ENCODE measurements at regions not wholly inside any gene's neighbourhood (a gene's known extent, or its start where the extent isn't known, plus 50 kb on each side); places are given as distances from the start of the nearest gene placed in this dataset.

DNA sequence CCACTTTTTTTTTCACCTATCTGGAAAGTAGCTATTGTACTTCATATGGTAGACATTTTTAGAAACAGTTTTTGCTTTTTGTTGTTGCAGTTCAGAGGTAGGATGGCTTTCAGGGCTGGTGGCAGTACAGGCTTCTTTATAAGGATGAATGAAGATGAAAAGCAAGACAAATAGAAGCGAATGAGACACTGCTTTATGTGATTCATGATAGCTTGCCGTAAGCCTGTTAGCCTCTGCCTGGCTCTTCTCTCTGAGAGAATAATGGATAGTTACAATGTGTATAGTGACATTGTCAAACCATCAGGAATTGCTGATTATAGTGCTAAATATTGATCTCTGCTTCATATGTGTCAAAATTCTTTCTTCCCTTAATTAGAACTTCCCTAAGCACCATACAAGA lies 173.7 kb downstream of the NR4A2 start:
- no peak for DNase-seq

DNA sequence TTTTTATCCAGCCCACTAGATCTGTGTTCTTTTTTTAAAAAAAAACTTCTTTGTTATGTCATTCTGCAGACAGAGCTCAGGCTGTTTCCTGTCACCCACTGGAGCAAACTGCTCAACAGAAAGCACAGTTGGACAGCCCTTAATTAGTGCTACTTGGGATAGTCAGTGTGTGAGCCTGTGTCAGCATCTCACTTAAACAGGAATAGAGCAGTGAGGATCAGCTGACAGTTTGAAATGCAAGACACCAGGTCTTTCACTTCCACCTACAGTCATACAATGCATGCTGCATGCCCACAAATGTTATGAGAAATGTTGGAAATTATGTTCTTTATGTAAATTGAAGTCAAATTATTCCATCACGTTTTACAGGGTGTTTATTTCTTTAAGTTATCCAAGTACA lies 174.9 kb downstream of the NR4A2 start:
- DNase-seq: no peak

DNA sequence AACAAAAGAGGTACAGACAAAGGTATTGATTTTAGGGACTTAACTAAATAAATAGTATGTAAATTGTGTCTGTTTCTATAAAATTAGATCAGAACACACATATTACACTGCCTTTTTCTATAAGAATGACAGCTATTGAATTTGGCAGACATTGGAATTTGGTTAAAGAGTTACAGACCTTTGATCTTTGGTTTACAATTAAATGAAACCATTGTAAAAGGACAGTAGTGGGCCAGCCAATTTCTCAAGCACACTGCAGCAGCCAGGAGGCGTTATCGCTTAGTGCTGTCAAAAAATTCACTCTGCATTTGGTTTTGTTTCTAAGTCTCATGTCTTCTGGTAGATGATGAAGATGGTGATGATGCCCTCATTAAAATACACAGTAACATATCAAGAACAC lies 175.9 kb downstream of the NR4A2 start:
- no peak for DNase-seq

DNA sequence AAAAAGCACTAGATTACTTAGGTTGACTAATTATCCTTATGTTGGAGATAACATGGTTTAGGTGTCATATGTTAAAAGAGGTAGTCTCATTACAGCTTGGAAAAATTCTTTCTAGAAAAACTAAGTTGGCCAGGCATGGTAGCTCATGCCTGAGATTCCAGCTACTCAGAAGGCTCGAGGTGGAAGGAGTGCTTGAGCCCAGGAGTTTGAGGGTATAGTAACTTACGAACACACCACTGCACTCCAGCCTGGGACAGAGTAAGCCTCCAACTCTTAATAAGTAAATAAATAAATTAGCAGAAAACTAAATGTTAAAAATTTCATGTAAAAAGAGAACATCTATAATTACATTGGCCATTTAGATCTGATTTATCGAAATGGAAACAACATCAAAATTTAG lies 177.2 kb downstream of the NR4A2 start:
- DNase-seq: no peak

DNA sequence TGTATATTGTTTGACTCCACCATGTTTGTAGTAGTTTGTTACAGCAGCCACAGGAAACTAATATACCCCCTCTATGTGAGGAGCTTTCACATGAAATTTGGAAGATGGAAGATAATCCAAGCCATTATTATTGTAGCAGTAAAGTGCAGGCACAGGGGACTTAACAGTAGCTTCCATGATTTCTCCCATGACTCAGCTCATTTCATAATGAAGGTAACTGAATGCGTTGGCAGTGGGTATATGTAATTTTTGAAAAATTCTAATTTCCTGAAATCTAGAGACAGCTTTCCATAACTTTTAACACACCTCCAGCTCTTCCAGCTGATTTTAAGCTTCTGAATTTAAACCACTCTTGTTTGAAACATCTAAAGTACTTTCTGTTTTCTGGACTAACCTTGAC lies 181.2 kb downstream of the NR4A2 start:
- no peak for DNase-seq

DNA sequence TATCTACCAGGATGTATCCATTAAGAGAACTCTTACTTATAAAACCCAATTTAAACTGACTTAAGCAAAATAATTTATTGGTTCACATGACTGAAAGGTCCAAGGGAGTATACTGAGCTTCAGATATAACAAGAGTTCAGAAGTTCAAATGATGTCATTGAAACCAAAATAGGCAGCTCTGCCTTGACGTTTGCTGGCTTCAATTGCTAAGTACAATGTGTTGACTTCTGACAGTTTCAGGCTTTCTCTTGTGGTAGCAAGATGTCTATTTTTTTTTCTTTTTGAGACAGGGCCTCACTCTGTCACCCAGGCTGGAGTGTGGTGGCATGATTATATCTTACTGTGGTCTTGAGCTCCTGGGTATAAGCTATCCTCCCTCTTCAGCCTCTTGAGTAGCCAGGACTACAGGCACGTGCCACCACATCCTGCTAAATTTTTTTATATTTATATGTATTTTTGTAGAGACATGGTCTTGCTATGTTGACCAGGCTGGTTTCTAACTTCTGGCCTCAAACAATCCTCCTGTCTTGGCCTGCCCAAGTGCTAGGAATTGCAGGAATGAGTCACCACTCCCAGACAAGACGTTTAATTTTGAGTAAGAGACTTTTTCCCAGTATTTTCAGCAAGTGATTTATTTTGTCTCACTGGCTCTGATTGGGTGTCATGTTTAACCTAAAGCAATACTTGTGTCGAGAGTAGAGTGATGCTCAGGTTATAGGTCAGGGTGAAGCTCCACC lies 184.8 kb downstream of the NR4A2 start:
- no peak for DNase-seq

DNA sequence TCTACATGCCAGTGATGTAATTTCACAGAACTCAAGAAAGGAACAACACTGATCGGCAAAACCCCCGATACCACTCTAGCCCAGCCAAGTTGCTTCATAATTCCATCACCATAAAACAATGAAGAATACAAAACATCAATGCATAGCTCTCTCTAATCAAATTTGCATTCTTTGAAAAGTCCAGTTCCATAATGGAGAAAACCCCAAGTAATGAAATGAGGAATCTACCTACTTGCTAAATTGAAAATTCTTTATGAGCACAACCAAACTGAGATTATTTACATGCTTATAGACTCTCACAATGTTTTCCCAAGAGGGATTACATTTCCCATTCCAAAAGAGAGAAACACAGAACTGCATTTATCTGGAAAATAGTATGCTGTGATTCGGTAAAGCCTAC lies 186.5 kb downstream of the NR4A2 start:
- DNase-seq: no peak

DNA sequence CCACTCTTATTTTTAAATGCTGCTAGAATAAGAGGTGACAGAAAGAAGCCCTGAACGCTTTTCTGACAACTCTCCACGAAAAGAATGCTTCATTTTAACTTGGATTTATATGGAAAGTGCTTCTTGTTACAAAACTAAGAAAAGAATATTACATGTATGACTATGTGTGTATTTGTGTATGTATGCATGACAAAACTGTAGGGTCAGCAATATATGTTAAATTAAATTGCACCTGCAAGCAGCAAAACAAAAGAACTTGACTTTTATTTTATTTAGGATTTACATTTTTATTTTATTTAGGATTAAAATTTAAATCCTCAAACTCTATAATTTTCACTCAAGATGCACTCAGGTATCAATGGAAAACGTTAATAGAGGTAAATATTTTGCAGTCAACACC lies 187.1 kb downstream of the NR4A2 start:
- DNase-seq: no peak

DNA sequence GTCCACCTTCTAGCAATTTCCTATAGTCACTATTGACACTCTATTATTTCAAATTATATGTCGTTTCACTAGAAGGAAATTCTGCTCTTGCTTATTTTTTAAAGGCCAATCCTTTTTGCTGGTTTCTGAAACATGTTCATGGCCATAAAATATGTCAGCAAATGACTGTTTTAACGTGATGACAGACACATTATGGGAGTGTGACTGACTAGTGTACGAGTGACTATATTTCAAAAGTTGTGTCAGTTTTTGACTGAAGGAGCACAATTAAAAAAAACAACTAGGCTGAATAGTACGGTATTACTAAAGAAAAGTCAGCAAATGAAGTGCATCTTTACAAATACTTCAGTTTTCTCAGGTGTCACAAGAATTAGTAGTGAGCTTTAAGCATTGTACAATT lies 196.0 kb downstream of the NR4A2 start:
- DNase-seq: no peak

DNA sequence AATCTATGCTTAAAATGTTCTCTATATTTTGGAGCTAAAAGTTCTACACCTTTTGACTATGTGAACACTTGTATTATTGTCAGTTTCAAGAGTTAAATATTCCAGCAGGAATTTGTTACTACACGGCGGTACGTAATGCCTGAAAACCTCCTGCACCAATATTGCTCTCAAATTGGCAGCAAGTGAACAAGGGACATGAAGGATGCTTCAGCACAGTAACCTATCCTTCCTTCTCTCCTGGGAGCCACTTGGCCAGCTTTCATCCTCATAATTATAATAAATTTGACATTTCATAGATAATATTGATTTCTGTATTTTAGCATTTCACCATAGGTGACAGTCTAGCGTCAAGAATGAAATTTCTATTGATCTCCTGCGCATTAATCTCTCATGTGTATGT lies 197.6 kb downstream of the NR4A2 start:
- no peak for DNase-seq

DNA sequence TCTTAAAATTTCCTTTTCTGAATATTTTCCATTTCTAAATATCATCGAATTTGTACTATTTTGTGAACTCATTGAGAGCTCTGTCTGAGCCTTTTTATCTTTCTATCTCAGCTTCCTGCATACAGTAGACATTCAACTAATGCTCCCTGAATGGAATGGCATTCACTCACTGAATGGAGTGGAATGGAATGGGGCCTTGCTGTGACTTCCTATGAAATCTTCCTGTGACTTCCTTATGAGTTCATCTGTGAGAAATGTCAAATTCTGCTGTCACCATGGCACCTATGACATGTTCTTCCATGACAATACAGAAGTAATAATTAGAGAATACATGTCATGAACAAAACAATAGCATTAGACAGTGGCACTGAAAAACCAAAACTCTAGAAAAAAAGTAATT lies 199.6 kb downstream of the NR4A2 start:
- DNase-seq: no peak

DNA sequence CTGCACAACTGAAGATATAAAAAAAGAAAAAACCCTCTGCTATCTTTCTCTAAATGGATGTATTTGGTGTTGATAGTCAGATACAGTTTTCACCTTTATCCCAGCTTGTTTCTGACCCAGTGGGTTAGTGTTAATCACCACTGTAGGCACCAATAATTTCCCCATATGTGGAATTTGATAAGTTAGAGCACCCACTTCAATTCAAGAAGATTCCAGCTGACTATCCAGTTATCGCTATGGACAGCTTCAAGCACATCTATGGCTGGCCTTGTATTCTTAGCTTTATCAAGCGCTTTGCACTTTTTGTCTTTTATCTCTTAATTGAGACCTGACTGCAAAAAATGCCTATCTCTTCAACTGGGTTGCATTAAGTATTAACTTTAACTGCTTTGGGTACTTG lies 200.4 kb downstream of the NR4A2 start:
- no peak for DNase-seq

DNA sequence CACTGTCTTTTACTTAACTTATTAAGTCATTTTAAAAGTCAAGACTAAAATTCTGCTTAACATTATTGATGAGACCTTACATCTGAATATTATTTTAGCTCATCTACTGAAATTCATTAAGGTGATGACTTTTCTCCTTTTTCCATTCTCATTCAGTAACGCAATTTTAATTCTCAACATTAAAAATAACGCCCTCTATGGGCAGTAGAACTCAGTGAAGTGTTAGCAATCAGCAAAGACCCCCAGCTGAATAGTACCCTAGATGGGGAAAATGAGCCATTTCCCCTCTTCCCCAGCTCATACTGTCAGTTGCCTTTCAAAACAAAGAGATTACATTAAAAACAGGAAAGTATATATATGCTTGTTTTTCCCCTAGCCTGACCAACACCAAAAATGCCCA lies 203.3 kb downstream of the NR4A2 start:
- DNase-seq: no peak

DNA sequence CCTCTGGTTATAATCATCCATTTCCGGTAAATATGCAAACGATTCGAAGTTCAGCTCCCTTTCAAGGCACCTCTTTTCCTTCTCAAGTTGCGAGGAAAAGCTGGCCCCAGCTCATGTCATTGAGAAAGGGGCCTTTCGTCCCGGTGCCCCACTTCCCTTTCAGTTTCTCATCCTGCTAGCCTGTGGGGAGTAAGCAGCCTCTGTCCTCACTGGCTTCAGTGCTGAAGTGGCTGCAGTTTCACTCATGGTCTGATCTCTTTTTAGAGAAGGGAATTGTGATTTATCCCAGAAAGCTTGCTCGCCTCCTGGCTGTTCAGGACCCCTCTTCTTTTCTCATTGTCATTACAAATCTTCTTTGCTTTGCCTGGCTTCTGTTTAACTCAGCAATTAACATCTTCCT lies 207.5 kb downstream of the NR4A2 start:
- no peak for DNase-seq

DNA sequence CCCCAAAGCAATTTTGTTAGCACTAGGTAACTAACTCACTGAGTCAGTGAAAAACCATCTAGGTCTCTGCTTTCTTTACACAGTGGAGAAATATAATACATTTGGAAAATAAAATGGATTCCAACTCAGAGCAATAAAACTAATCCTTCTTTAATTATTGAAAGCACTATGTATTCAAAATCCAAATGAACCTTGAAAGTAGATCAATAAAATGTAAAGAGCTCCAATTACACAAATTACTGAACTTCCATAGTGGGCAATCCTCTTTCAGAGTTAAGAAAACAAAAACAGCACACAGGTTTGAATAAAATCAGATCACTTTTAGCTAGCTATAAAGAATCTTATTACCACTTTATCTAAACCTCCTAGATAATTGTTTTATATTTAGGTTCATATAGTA lies 208.1 kb downstream of the NR4A2 start:
- DNase-seq: no peak

DNA sequence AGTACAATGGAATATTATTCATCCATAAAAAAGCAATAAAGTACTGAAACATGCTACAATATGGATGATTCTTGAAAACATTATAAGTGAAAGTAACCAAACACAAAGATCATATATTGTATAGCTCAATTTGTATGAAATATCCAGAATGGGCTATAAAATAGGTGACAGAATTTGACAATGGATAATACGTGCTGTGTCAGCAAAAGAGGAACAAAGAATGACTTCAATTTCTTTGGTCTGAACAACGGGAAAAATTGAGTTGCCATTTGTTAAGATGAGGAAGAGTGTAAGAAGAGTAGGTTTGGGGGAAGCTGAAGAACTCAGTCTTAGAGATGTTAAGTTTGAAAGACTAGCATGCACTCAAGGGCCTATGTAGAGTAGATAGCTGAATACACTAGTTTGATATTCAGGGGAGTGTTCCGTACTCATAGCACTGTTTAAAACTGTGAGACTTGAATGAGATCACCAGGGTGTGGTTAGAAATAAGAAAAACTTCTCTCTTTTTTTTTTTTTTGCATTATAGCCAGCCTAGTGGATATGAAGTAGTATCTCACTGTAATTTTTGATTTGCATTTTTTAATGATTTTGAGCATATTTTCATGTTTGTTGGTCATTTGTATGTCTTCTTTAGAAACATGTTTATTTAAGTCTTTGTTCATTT lies 213.6 kb downstream of the NR4A2 start:
- DNase-seq: no peak

DNA sequence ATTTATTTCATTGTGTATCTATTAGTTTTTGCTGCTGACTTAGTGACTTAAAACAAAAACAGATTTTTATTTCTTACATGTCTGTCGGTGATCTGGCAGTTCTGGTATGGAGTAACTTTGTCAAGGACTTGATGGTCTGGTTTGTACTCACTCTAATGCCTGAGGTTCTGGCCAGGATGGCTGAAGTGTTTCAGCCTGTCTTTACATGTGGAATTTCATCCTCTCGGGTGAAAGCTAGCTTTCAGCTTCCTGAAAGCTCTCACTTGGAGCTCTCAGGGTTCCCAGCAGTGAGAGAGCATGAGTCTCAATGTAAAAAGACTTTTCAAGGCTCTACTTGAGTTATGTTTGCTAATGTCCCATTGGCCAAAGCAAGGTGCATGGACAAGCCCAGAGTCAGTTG lies 216.4 kb downstream of the NR4A2 start:
- DNase-seq: no peak

DNA sequence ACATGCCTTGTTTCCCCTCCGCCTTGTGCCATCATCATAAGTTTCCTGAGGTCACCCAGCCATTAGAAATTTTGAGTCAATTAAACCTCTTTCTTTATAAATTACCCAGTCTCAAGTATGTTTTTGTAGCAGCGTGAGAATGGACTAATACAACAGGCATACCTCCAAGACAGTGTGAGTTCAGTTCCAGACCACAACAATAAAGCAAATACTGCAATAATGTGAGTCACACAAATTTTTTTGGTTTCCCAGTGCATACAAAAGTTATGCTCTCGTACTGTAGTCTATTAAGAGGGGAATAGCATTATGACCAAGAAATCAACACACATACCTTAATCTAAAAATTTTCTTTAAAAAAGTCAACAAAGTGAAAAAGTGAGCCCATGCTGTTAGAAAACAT lies 217.2 kb downstream of the NR4A2 start:
- no peak for DNase-seq

DNA sequence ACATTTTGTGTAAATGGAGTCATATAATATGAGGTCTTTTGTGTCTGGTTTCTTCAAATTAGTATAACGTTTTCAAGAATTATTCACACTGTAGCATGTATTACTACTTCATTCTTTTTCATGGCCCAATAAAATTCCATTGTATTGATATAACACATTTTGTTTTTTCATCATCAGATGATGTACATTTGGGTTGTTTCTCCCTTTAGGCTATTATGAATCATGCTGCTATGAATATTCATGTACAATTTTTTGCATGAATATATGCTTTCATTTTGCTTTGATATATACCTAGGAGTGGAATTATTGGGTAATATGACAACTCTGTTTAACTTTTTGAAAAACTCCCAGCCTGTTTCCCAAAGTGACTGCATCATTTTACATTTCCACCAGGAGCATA lies 220.2 kb downstream of the NR4A2 start:
- DNase-seq: no peak

DNA sequence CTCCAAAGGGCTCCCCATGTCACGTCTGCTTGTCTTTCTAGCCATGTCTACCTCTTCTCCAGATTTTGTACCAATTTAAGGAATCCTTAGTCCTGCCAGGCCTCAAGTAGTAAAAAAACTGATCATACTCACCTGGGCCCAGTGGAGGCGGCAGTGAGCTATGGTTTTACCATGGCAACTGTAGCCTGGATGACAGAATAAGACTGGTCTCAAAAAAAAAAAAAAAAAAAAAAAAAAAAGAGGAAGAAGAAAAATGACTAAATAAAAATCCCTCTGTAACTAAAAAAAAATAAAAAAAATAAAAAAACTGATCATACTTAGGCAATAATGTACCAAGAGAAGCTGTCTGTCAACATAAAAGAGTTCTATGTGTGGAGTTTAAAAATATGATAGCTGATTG lies 221.6 kb downstream of the NR4A2 start:
- DNase-seq: no peak

DNA sequence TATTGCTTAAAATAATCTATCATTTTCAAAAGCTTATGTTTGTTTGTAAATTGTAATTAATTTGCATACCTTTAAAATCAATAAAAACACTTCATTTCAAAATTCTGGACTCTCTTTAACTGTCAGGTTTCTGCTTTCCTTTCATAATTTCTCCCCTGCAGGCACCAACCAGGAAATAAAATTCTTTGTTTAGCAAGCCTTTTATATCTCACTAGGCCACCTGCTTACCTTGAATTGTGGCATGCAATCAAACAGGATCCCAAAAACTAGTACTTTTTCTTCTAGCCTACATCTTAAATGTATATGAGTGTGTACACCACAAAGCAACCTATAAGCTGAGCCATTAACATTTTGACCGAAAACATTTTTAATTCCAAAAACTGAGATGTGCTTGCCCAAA lies 233.1 kb downstream of the NR4A2 start:
- no peak for DNase-seq

DNA sequence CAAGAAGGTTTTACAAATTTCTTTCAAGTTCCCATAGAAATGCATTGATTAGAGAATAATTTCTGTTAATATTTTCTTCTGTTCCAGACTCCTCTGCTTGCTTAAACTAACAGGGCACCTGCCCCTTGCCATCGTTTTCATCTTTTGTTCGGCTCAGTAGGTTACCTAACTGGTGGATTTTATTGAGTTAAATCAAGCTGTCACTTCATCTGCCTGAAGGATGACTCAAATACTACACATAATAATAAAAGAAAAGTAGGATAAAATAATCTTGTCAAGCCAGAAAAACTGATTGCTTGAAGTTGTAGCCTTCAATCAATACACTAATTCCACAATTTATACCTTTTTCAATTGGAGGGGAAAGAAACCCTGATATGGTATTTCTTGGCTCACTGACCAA lies 234.0 kb downstream of the NR4A2 start:
- no peak for DNase-seq

DNA sequence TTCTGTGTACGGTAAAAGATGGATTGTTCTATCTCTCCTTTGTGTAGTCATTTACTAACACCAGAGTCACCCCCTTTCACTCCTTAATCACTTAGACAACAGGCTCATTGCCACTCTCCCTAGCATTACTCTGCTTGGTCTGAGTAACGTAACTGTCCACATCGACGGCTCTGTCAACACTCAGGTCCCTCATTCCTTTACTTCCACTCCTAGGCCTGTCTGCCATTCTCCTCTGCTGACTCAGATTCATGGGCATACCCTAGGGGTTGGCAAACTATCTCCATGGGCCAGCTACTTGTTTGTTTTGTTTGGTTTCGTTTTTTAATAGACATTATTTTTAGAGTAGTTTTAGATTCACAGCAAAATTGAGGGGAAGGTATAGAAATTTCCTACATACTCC lies 243.9 kb downstream of the NR4A2 start:
- DNase-seq: no peak

DNA sequence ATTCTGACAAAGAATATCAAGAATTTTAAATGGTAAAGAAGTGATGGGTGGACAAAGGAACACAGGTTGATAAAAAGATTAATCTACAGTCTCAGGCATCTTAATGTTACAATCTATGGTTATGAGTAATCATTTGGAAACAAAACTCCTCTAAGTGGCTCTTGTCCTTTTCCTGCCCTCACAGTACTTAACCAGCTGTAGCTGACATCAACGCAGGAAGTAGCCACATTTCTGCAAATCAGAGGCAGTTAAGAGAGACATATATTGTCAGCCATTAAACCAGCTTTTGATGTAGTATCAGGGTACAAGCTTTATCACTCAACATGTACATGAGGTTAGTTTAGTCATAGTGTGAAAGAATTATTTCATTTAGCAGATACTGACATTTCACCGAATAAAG lies 244.6 kb downstream of the NR4A2 start:
- no peak for DNase-seq
